ENCODE measurements at regions not wholly inside any gene's neighbourhood (a gene's known extent, or its start where the extent isn't known, plus 50 kb on each side); places are given as distances from the start of the nearest gene placed in this dataset.

GRCh38 chr17:70774339-70775117 lies 605.2 kb downstream of the KCNJ2 start:
- TF ChIP-seq CTCF (IDR thresholded peaks at IDR 0.05) (no peak), POLR2A (IDR thresholded peaks at IDR 0.05) (no peak)

All from ovary (tissue), 3 donors.